Calu3 (cell line): ENCODE measurements at regions not wholly inside any gene's neighbourhood (a gene's known extent, or its start where the extent isn't known, plus 50 kb on each side); places are given as distances from the start of the nearest gene placed in this dataset.

Experiments
- BruUV-seq: library from RNA; stranded (reverse); fragments of 400-500 nt; replicated peaks from 2 replicates; lab custom pipeline; 2021; lab: Mats Ljungman, UMichigan
- CTCF ChIA-PET: fragments of 300-600 bp; sonication (Branson Sonifier 250); formaldehyde crosslinking; loops from one replicate; lab custom pipeline; 2022; ENCODE audit warnings: antibody characterized with exemption; lab: Charles Lee
- DNase-seq: peaks from one replicate; pipeline ENCODE4 v3.0.0; 2022
- H3K27ac Mint-ChIP-seq: one replicate; pipeline ENCODE4 v1.8.0; 2022; ENCODE audit warnings: mixed read lengths; ENCODE audit not compliant: unreplicated experiment
- H3K27me3 Mint-ChIP-seq: one replicate; pipeline ENCODE4 v1.8.0; 2022; ENCODE audit warnings: mixed read lengths; ENCODE audit not compliant: unreplicated experiment
- H3K36me3 Mint-ChIP-seq: one replicate; pipeline ENCODE4 v1.8.0; 2022; ENCODE audit warnings: mild to moderate bottlenecking, moderate library complexity, mixed read lengths; ENCODE audit not compliant: insufficient read depth, unreplicated experiment
- H3K4me1 Mint-ChIP-seq: one replicate; pipeline ENCODE4 v1.8.0; 2022; ENCODE audit warnings: mild to moderate bottlenecking, low read depth, mixed read lengths; ENCODE audit not compliant: unreplicated experiment
- H3K4me3 Mint-ChIP-seq: one replicate; pipeline ENCODE4 v1.8.0; 2022; ENCODE audit warnings: mild to moderate bottlenecking, low read depth, moderate library complexity, mixed read lengths; ENCODE audit not compliant: unreplicated experiment
- H3K9me3 Mint-ChIP-seq: one replicate; pipeline ENCODE4 v1.8.0; 2022; ENCODE audit warnings: low read depth, mixed read lengths; ENCODE audit not compliant: unreplicated experiment
- CTCF ChIP-seq: fragments of 200-600 bp; IDR thresholded peaks from one replicate; pipeline ENCODE4 v1.8.0; 2022; ENCODE audit warnings: antibody characterized with exemption; ENCODE audit not compliant: unreplicated experiment
- intact Hi-C: fragments of 100-400 bp; cut with micrococcal nuclease; formaldehyde crosslinking; loops from one replicate; pipeline ENCODE4 v1.10.0; 2022; ENCODE audit not compliant: unreplicated experiment

- peaks cover 9% of the 10 kb centered on the region for H3K36me3 Mint-ChIP-seq
- no peak for TF ChIP-seq CTCF
- H3K9me3 Mint-ChIP-seq, result no peaks in the 10 kb centered on the region
- peak overlapping the region; percentile 78 for H3K27ac Mint-ChIP-seq
- no TSS peak for BruUV-seq
- no peak for DNase-seq
- intact Hi-C loops, result loop anchor here (5.0 to 10.0 kb wide), 2 partner anchors 65 to 108 kb away; no protein-coding TSS in a partner anchor
- H3K4me3 Mint-ChIP-seq, result peak overlapping the region; percentile 54
- H3K4me1 Mint-ChIP-seq, result peaks cover 57% of the 10 kb centered on the region
- CTCF ChIA-PET, result interaction anchor here (3.6 kb wide), 1 partner anchor 200 kb away, joined by 23 read pairs; no protein-coding TSS in a partner anchor
- H3K27me3 Mint-ChIP-seq, result no peaks in the 10 kb centered on the region
These were observed 164.8 kb downstream of the SNAPC1 start for GRCh38 chr14:61927060-61927459.

- TF ChIP-seq CTCF, result no peak
- peak overlapping the region; percentile 78 for H3K27ac Mint-ChIP-seq
- peak; percentile 35 for DNase-seq
- intact Hi-C loops, result loop anchor here (5.0 to 10.0 kb wide), 2 partner anchors 65 to 107 kb away; no protein-coding TSS in a partner anchor
- CTCF ChIA-PET, result interaction anchor here (1.4 to 3.6 kb wide), 2 partner anchors 38 to 200 kb away, joined by 3 to 23 read pairs; no protein-coding TSS in a partner anchor
- peaks cover 2% of the 10 kb centered on the region for H3K9me3 Mint-ChIP-seq
- no peaks in the 10 kb centered on the region for H3K27me3 Mint-ChIP-seq
- peaks cover 61% of the 10 kb centered on the region for H3K4me1 Mint-ChIP-seq
- H3K36me3 Mint-ChIP-seq, result peaks cover 9% of the 10 kb centered on the region
- BruUV-seq, result no TSS peak
- peak overlapping the region; percentile 54 for H3K4me3 Mint-ChIP-seq
These were observed 165.3 kb downstream of the SNAPC1 start for GRCh38 chr14:61927520-61927919.

DNA sequence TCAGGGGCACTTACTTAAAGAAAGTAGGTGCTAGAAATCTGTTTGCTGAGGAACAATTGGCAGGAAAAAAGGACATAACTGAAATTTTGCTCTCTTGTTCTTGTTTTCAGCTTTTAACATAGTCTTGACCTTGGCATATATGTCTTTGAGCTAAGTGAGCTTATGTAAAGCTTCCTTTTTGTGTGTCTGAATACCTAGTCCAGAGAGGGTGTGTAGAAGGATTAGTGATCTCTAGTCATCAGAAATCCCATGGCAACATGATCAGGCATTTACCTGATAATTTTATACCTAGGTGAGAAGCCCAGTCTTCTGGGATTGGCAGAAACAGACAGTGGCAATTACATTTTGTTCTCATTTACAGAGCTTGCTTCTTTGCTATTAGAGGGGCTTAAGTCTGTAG is 166.1 kb downstream of the SNAPC1 start:
- DNase-seq, result no peak
- intact Hi-C loops, result loop anchor here (5.0 to 10.0 kb wide), 2 partner anchors 64 to 107 kb away; no protein-coding TSS in a partner anchor
- no peak for TF ChIP-seq CTCF
- Mint-ChIP-seq H3K9me3 (peaks cover 2% of the 10 kb centered on the region), H3K4me3 (peak overlapping the region; percentile 54), H3K36me3 (peaks cover 9% of the 10 kb centered on the region), H3K27ac (peak overlapping the region; percentile 78), H3K4me1 (peaks cover 62% of the 10 kb centered on the region), H3K27me3 (no peaks in the 10 kb centered on the region)
- CTCF ChIA-PET, result interaction anchor here (0.7 to 3.6 kb wide), 3 partner anchors 37 to 391 kb away, joined by 3 to 23 read pairs (median 3); no protein-coding TSS in a partner anchor
- BruUV-seq, result no TSS peak

DNA sequence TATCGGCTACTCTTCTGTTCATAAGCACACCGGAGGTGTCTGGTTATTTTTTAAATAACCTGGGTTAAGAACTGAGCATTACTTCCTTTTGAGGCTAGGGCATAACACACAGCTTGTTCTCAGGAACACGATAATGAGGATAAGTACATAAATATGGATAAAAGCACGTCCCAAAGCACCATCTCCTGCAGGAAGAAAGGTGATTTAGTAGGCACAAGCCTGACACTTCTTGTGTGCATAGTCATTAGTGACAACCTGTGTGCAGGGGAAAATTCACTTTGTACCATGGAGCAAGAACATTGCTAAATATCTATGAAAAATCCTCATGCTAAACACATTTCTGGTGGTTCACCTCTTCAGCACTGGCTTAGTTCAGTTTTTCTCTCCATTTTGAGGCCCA is 166.5 kb downstream of the SNAPC1 start:
- Mint-ChIP-seq H3K4me1 (peaks cover 60% of the 10 kb centered on the region), H3K27ac (peak overlapping the region; percentile 78), H3K36me3 (peaks cover 9% of the 10 kb centered on the region), H3K27me3 (no peaks in the 10 kb centered on the region), H3K4me3 (peak overlapping the region; percentile 54), H3K9me3 (peaks cover 2% of the 10 kb centered on the region)
- no TSS peak for BruUV-seq
- CTCF ChIA-PET, result interaction anchor here (0.7 to 3.6 kb wide), 3 partner anchors 37 to 391 kb away, joined by 3 to 23 read pairs (median 3); no protein-coding TSS in a partner anchor
- intact Hi-C loops, result loop anchor here (5.0 to 10.0 kb wide), 2 partner anchors 64 to 106 kb away; no protein-coding TSS in a partner anchor
- TF ChIP-seq CTCF, result no peak
- DNase-seq, result no peak
